Spleen (tissue), 7 donors: ENCODE measurements at regions not wholly inside any gene's neighbourhood (a gene's known extent, or its start where the extent isn't known, plus 50 kb on each side); places are given as distances from the start of the nearest gene placed in this dataset.

Experiments
- POLR2AphosphoS5 ChIP-seq, 3 donors: sonication (generic); formaldehyde crosslinking; IDR thresholded peaks; one replicate each; pipeline ENCODE4 v1.5.1; 2017; ENCODE audit warnings: antibody characterized with exemption in 3 of 3
- TF ChIP-seq, protein P1 (sequence below), 11 experiments: fragments of 200-600 bp in 7 of 11; fragments of 450-650 bp in 4 of 11; sonication (generic) in 4 of 11; IDR thresholded peaks in 8 of 11; conservative IDR thresholded peaks in 3 of 11; 1 replicate in 7 of 11; 2 replicates in 4 of 11; pipeline versions ENCODE4 v1.4.0 to v1.8.0; 2016 to 2021; ENCODE audit warnings: antibody characterized with exemption in 11 of 11, inconsistent platforms in 4 of 11, mild to moderate bottlenecking in 1 of 11
- donor health status: DM: no; HTN: no; CAD: no; lungs with moderate emphysema.
- donor health status: DM: no; HTN: no; CAD: no.
- donor health status: DM: no; HTN: no; CAD: no.

GRCh38 chr6:144466716-144467115 is 181.6 kb downstream of the UTRN start:
- TF ChIP-seq, protein P1, sequence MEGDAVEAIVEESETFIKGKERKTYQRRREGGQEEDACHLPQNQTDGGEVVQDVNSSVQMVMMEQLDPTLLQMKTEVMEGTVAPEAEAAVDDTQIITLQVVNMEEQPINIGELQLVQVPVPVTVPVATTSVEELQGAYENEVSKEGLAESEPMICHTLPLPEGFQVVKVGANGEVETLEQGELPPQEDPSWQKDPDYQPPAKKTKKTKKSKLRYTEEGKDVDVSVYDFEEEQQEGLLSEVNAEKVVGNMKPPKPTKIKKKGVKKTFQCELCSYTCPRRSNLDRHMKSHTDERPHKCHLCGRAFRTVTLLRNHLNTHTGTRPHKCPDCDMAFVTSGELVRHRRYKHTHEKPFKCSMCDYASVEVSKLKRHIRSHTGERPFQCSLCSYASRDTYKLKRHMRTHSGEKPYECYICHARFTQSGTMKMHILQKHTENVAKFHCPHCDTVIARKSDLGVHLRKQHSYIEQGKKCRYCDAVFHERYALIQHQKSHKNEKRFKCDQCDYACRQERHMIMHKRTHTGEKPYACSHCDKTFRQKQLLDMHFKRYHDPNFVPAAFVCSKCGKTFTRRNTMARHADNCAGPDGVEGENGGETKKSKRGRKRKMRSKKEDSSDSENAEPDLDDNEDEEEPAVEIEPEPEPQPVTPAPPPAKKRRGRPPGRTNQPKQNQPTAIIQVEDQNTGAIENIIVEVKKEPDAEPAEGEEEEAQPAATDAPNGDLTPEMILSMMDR (IDR thresholded peaks at IDR 0.05 in 8 of 11, conservative IDR thresholded peaks at IDR 0.05 in 3 of 11): no peak
- no peak for TF ChIP-seq POLR2AphosphoS5 (IDR thresholded peaks at IDR 0.05)
